Panc1 (cell line): ENCODE measurements at regions not wholly inside any gene's neighbourhood (a gene's known extent, or its start where the extent isn't known, plus 50 kb on each side); places are given as distances from the start of the nearest gene placed in this dataset.
"Not testable (repeated sequence)": the region's sequence is repeated elsewhere in the genome, so short reads cannot be mapped to it uniquely, and the experiment has no call there.

ENCODE experiments used
- ATAC-seq: fragments of 200-7000 bp; cut with Tn5 transposase; 2 replicates; pipeline ENCODE4 v1.9.1; 2020; ENCODE audit warnings: mild to moderate bottlenecking, moderate library complexity
- BruUV-seq: library from RNA; stranded (reverse); fragments of 400-500 nt; replicated peaks from 2 replicates; lab custom pipeline; 2021; lab: Mats Ljungman, UMichigan
- CTCF ChIA-PET: fragments of 300-600 bp; sonication (Branson Sonifier 250); formaldehyde crosslinking; loops from one replicate; lab custom pipeline; 2022; ENCODE audit warnings: antibody characterized with exemption; lab: Charles Lee
- POLR2A ChIA-PET: fragments of 300-600 bp; sonication (Branson Sonifier 250); formaldehyde crosslinking; loops from one replicate; lab custom pipeline; 2022; ENCODE audit warnings: antibody characterized with exemption; lab: Charles Lee
- DNase-seq: peaks from one replicate; pipeline ENCODE4 v3.0.0-alpha.2; 2010; ENCODE audit warnings: low read depth, low spot score
- H3K27ac ChIP-seq: 2 replicates; pipeline ENCODE4 v1.5.1; 2011; ENCODE audit warnings: mild to moderate bottlenecking, low read length, inconsistent platforms
- H3K27me3 ChIP-seq: fragments of 200-500 bp; sonication (Bioruptor generic); 2 replicates; pipeline ENCODE4 v1.6.0; 2014; ENCODE audit warnings: low read length, inconsistent platforms; ENCODE audit not compliant: control insufficient read depth, insufficient read depth
- H3K36me3 ChIP-seq: fragments of 200-500 bp; sonication (Bioruptor generic); 2 replicates; pipeline ENCODE4 v1.5.1; 2014; ENCODE audit warnings: inconsistent platforms, mild to moderate bottlenecking, low read length, moderate library complexity; ENCODE audit not compliant: control insufficient read depth, insufficient read depth
- H3K4me1 ChIP-seq: 2 replicates; pipeline ENCODE4 v1.5.1; 2011; ENCODE audit warnings: inconsistent platforms, mild to moderate bottlenecking, low read length, moderate library complexity; ENCODE audit not compliant: control insufficient read depth, insufficient read depth
- H3K4me3 ChIP-seq, 2 experiments: 2 replicates each; pipeline ENCODE4 v1.5.1; 2011 to 2012; ENCODE audit warnings: low read depth in 2 of 2, low read length in 2 of 2, mild to moderate bottlenecking in 2 of 2, inconsistent platforms in 1 of 2, moderate library complexity in 1 of 2
- H3K9me3 ChIP-seq: fragments of 200-500 bp; sonication (Bioruptor generic); 2 replicates; pipeline ENCODE4 v1.5.1; 2014; ENCODE audit warnings: low read depth, mild to moderate bottlenecking, inconsistent platforms, low read length, moderate library complexity; ENCODE audit not compliant: control insufficient read depth, insufficient read depth
- CTCF ChIP-seq: fragments of 450-650 bp; IDR thresholded peaks from 2 replicates; pipeline ENCODE4 v1.5.1; 2017; ENCODE audit warnings: mild to moderate bottlenecking
- POLR2AphosphoS5 ChIP-seq: IDR thresholded peaks from 2 replicates; pipeline ENCODE4 v1.6.1; 2012; ENCODE audit warnings: mild to moderate bottlenecking, low read depth, low read length, moderate library complexity
- REST ChIP-seq, 2 experiments: IDR thresholded peaks; 2 replicates each; pipeline ENCODE4 v1.6.1; 2011 to 2012; ENCODE audit warnings: low read depth in 2 of 2, control low read depth in 1 of 2, low read length in 1 of 2, mild to moderate bottlenecking in 1 of 2, moderate library complexity in 1 of 2; ENCODE audit not compliant: insufficient read depth in 1 of 2
- SIN3A ChIP-seq: IDR thresholded peaks from 2 replicates; pipeline ENCODE4 v1.6.1; 2012; ENCODE audit warnings: low read depth, mild to moderate bottlenecking, low read length, moderate library complexity, borderline replicate concordance; ENCODE audit not compliant: insufficient read depth
- TCF7L2 ChIP-seq: IDR thresholded peaks from 2 replicates; pipeline ENCODE4 v1.6.1; 2011; ENCODE audit warnings: mild to moderate bottlenecking, low read depth, low read length, inconsistent platforms
- in situ Hi-C: cut with HindIII; loops from 2 replicates; pipeline ENCODE4 v1.10.0; 2016; ENCODE audit warnings: low sequenced_read_pairs, low pct_unique_long_range_greater_than_20kb
- intact Hi-C: fragments of 100-400 bp; cut with micrococcal nuclease; formaldehyde crosslinking; loops from one replicate; pipeline ENCODE4 v1.10.0; 2022; ENCODE audit not compliant: unreplicated experiment

DNA sequence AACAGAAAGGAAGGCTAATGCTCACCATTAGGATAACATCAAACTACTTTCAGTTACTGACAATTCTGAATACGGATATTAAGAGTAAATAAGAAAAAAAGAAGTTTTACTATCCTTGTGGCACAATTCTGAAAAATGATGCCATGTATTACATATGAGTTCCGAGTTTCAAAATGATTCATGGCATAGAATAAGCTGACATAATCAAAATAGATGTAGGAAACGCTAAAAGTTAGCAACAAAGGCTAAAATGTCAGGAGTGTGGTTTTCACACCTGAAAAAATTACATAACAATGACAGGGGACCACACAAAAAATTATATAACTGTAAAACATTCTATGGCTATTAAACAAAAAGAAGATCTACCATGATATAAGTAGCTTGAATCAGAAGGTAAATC lies 1131.9 kb downstream of the OTOL1 start:
- ChIA-PET CTCF (no interaction called here), POLR2A (no interaction called here)
- no peaks in the 10 kb centered on the region for H3K9me3 ChIP-seq
- no peak overlapping the region for H3K4me3 ChIP-seq
- TF ChIP-seq TCF7L2: no peak
- H3K4me1 ChIP-seq: no peaks in the 10 kb centered on the region
- BruUV-seq: no TSS peak
- DNase-seq (no peak), ATAC-seq (no peak)
- no peaks in the 10 kb centered on the region for H3K36me3 ChIP-seq
- H3K27ac ChIP-seq: no peak overlapping the region
- H3K27me3 ChIP-seq: no peaks in the 10 kb centered on the region
- intact Hi-C loops: no loop called here
- in situ Hi-C loops: no loop called here

GRCh38 chr3:162629372-162629771 lies 1132.8 kb downstream of the OTOL1 start:
- TF ChIP-seq REST (IDR thresholded peaks at IDR 0.05; ENCODE audit: insufficient read depth in 1 of 2, low read depth in 2 of 2, low read length in 1 of 2): no peak
- TF ChIP-seq SIN3A: no peak
- TF ChIP-seq TCF7L2: no peak
- TF ChIP-seq CTCF: no peak
- no peak for TF ChIP-seq POLR2AphosphoS5
- BruUV-seq: no TSS peak
- H3K36me3 ChIP-seq: no peaks in the 10 kb centered on the region
- H3K27ac ChIP-seq: no peak overlapping the region
- ChIA-PET CTCF (no interaction called here), POLR2A (no interaction called here)
- intact Hi-C loops (no loop called here), in situ Hi-C loops (no loop called here)
- no peak overlapping the region for H3K4me3 ChIP-seq
- ATAC-seq (no peak), DNase-seq (no peak)
- H3K27me3 ChIP-seq: no peaks in the 10 kb centered on the region
- H3K9me3 ChIP-seq: no peaks in the 10 kb centered on the region
- no peaks in the 10 kb centered on the region for H3K4me1 ChIP-seq

- no peak; the same call in 1 of the 2 replicates for ATAC-seq
- Histone ChIP-seq H3K4me1 (no peaks in the 10 kb centered on the region), H3K27ac (no peak overlapping the region), H3K9me3 (no peaks in the 10 kb centered on the region), H3K4me3 (no peak overlapping the region), H3K36me3 (no peaks in the 10 kb centered on the region), H3K27me3 (no peaks in the 10 kb centered on the region)
- no peak for DNase-seq
- ChIA-PET POLR2A (no interaction called here), CTCF (no interaction called here)
- TF ChIP-seq CTCF: no peak
- in situ Hi-C loops: no loop called here
- intact Hi-C loops: no loop called here
- no TSS peak for BruUV-seq
Observed at GRCh38 chr3:162632672-162633071, 1136.1 kb downstream of the OTOL1 start.

GRCh38 chr3:162640208-162640607 lies 1143.6 kb downstream of the OTOL1 start:
- H3K27ac ChIP-seq, intact Hi-C loops, in situ Hi-C loops, H3K4me1 ChIP-seq, BruUV-seq, H3K27me3 ChIP-seq, DNase-seq, POLR2A ChIA-PET, ATAC-seq, H3K9me3 ChIP-seq, H3K36me3 ChIP-seq, CTCF ChIA-PET, H3K4me3 ChIP-seq: not testable (repeated sequence)
